ENCODE measurements at regions not wholly inside any gene's neighbourhood (a gene's known extent, or its start where the extent isn't known, plus 50 kb on each side); places are given as distances from the start of the nearest gene placed in this dataset.

DNA sequence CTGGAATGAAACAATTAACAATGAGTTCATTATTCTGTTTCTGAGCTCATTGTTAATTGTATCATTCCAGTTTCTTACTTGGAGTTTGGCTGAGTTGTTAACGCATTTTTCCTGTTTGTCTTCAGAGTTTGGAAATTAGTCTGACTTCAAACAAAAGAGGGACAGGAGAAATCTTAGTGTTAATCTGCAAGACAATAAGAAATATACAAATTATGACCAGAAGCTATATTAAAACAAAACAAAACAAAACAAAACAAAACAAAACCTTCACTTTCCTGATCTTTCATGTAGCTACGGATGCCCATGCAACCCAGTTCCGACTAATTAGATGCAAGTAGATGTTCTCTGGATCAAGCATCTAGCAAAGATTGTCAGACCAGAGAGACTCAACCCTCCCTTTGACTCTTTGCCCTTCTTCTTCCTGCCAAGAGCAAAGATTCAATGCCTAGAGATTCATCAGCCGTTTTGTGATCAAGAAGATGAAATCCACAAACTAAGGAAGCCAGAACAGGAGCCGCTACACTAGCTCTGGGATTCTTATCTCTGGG is 686.2 kb upstream of the FSHR start:
- H3K4me3 ChIP-seq (ENCODE audit: insufficient read depth, low read depth, low read length), result no peak overlapping the region
- no peaks in the 10 kb centered on the region for H3K4me1 ChIP-seq (ENCODE audit: control insufficient read depth, insufficient read depth, low read length)
- no peaks in the 10 kb centered on the region for H3K27me3 ChIP-seq (ENCODE audit: control insufficient read depth, insufficient read depth, low read length, poor library complexity, severe bottlenecking)
- no peaks in the 10 kb centered on the region for H3K36me3 ChIP-seq (ENCODE audit: control insufficient read depth, insufficient read depth, low read length)
- WGBS, 2 experiments, result 95 to 97% methylated on average over 5 of the region's 5 CpGs
- H3K9me3 ChIP-seq (ENCODE audit: control insufficient read depth, low read length), result no peaks in the 10 kb centered on the region
- no peak overlapping the region for H3K27ac ChIP-seq (ENCODE audit: insufficient read depth, low read depth, low read length, poor library complexity, severe bottlenecking)

- Histone ChIP-seq H3K9me3 (ENCODE audit: control insufficient read depth, low read length) (no peaks in the 10 kb centered on the region), H3K27ac (ENCODE audit: insufficient read depth, low read depth, low read length, poor library complexity, severe bottlenecking) (no peak overlapping the region), H3K36me3 (ENCODE audit: control insufficient read depth, insufficient read depth, low read length) (no peaks in the 10 kb centered on the region), H3K4me1 (ENCODE audit: control insufficient read depth, insufficient read depth, low read length) (no peaks in the 10 kb centered on the region), H3K27me3 (ENCODE audit: control insufficient read depth, insufficient read depth, low read length, poor library complexity, severe bottlenecking) (no peaks in the 10 kb centered on the region), H3K4me3 (ENCODE audit: insufficient read depth, low read depth, low read length) (no peak overlapping the region)
- 92 to 98% methylated on average over 5 of the region's 5 CpGs for WGBS, 2 experiments
Observed at GRCh38 chr2:49839818-49840217, 685.5 kb upstream of the FSHR start.

- H3K4me1 ChIP-seq (ENCODE audit: control insufficient read depth, insufficient read depth, low read length), result peaks cover 5% of the 10 kb centered on the region
- H3K27ac ChIP-seq (ENCODE audit: insufficient read depth, low read depth, low read length, poor library complexity, severe bottlenecking), result no peak overlapping the region
- no peaks in the 10 kb centered on the region for H3K27me3 ChIP-seq (ENCODE audit: control insufficient read depth, insufficient read depth, low read length, poor library complexity, severe bottlenecking)
- 88 to 94% methylated on average over 5 to 7 of the region's 7 CpGs for WGBS, 2 experiments
- H3K36me3 ChIP-seq (ENCODE audit: control insufficient read depth, insufficient read depth, low read length), result no peaks in the 10 kb centered on the region
- H3K4me3 ChIP-seq (ENCODE audit: insufficient read depth, low read depth, low read length), result no peak overlapping the region
- H3K9me3 ChIP-seq (ENCODE audit: control insufficient read depth, low read length), result no peaks in the 10 kb centered on the region
Observed at GRCh38 chr2:49837561-49838293, 683.4 kb upstream of the FSHR start.

DNA sequence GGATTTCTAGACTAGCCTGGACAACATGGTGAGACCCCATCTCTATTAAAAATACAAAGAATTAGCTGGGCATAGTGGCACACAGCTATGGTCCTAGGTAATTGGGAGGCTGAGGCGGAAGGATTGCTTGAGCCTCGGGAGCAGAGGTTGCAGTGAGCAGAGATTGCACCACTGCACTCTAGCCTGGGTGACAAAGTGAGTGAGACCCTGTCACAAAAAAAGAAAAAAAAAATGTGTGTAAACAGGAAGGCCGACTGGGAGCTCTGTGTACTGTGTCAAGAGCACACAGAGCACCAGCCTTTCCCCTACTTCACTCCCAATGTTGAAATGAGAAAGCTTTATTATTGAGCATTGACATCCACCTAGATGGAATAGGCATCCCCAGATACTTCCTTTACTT is 681.7 kb upstream of the FSHR start:
- Histone ChIP-seq H3K27me3 (ENCODE audit: control insufficient read depth, insufficient read depth, low read length, poor library complexity, severe bottlenecking) (no peaks in the 10 kb centered on the region), H3K4me1 (ENCODE audit: control insufficient read depth, insufficient read depth, low read length) (peaks cover 5% of the 10 kb centered on the region), H3K36me3 (ENCODE audit: control insufficient read depth, insufficient read depth, low read length) (no peaks in the 10 kb centered on the region), H3K9me3 (ENCODE audit: control insufficient read depth, low read length) (no peaks in the 10 kb centered on the region), H3K27ac (ENCODE audit: insufficient read depth, low read depth, low read length, poor library complexity, severe bottlenecking) (no peak overlapping the region), H3K4me3 (ENCODE audit: insufficient read depth, low read depth, low read length) (no peak overlapping the region)
- WGBS, 2 experiments, result 87 to 99% methylated on average over 3 of the region's 3 CpGs

- WGBS, 2 experiments, result 77 to 79% methylated on average over 1 of the region's 1 CpG
- H3K9me3 ChIP-seq (ENCODE audit: control insufficient read depth, low read length), result no peaks in the 10 kb centered on the region
- no peaks in the 10 kb centered on the region for H3K27me3 ChIP-seq (ENCODE audit: control insufficient read depth, insufficient read depth, low read length, poor library complexity, severe bottlenecking)
- no peak overlapping the region for H3K27ac ChIP-seq (ENCODE audit: insufficient read depth, low read depth, low read length, poor library complexity, severe bottlenecking)
- peaks cover 5% of the 10 kb centered on the region for H3K4me1 ChIP-seq (ENCODE audit: control insufficient read depth, insufficient read depth, low read length)
- no peak overlapping the region for H3K4me3 ChIP-seq (ENCODE audit: insufficient read depth, low read depth, low read length)
- no peaks in the 10 kb centered on the region for H3K36me3 ChIP-seq (ENCODE audit: control insufficient read depth, insufficient read depth, low read length)
Observed at GRCh38 chr2:49834433-49834832, 680.1 kb upstream of the FSHR start.

DNA sequence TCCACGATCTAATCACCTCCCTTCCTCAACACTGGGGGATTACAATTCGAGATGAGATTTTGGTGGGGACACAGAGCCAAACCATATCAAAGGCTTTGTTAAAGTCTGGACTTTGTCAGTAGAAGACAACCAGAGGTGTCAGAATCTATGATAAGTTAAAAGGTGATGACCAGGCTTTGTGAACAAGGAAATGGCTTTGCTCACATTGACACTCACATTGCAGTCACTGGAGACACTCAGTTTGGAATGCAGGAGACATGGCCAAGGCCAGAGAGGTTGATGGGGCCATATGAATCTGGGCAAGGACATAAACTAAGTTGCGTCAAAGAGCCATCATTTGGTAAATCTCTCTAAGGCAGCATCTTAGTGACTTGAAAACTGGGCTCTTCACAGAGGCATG is 678.2 kb upstream of the FSHR start:
- Histone ChIP-seq H3K36me3 (ENCODE audit: control insufficient read depth, insufficient read depth, low read length) (no peaks in the 10 kb centered on the region), H3K9me3 (ENCODE audit: control insufficient read depth, low read length) (no peaks in the 10 kb centered on the region), H3K27ac (ENCODE audit: insufficient read depth, low read depth, low read length, poor library complexity, severe bottlenecking) (no peak overlapping the region), H3K4me3 (ENCODE audit: insufficient read depth, low read depth, low read length) (no peak overlapping the region), H3K4me1 (ENCODE audit: control insufficient read depth, insufficient read depth, low read length) (peaks cover 5% of the 10 kb centered on the region), H3K27me3 (ENCODE audit: control insufficient read depth, insufficient read depth, low read length, poor library complexity, severe bottlenecking) (no peaks in the 10 kb centered on the region)
- 97 to 99% methylated on average over 3 of the region's 3 CpGs for WGBS, 2 experiments

GRCh38 chr2:49831698-49832367 is 677.5 kb upstream of the FSHR start:
- Histone ChIP-seq H3K36me3 (ENCODE audit: control insufficient read depth, insufficient read depth, low read length) (no peaks in the 10 kb centered on the region), H3K4me1 (ENCODE audit: control insufficient read depth, insufficient read depth, low read length) (peaks cover 5% of the 10 kb centered on the region), H3K27ac (ENCODE audit: insufficient read depth, low read depth, low read length, poor library complexity, severe bottlenecking) (no peak overlapping the region), H3K4me3 (ENCODE audit: insufficient read depth, low read depth, low read length) (no peak overlapping the region), H3K27me3 (ENCODE audit: control insufficient read depth, insufficient read depth, low read length, poor library complexity, severe bottlenecking) (no peaks in the 10 kb centered on the region), H3K9me3 (ENCODE audit: control insufficient read depth, low read length) (no peaks in the 10 kb centered on the region)
- 89 to 94% methylated on average over 14 of the region's 14 CpGs for WGBS, 2 experiments

DNA sequence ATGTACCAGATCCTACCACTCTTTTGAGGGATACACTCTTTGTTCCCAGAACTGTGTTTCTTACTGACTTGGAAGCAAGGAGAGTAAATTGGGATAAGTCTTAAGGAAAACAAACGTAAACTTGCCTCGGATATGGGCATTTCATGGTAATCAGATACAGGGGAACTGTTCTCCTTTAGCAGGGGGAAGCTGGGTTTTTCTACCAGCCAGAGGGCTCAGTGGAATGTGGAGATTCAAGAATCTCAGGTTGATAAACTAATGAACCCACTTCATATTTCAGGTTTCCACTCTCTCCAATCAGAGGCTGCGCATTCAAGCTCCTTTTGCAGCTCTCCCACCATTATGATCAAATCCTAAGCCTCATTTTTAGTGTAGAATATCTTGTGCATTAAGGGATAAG is 676.5 kb upstream of the FSHR start:
- peaks cover 5% of the 10 kb centered on the region for H3K4me1 ChIP-seq (ENCODE audit: control insufficient read depth, insufficient read depth, low read length)
- no peaks in the 10 kb centered on the region for H3K36me3 ChIP-seq (ENCODE audit: control insufficient read depth, insufficient read depth, low read length)
- no peak overlapping the region for H3K27ac ChIP-seq (ENCODE audit: insufficient read depth, low read depth, low read length, poor library complexity, severe bottlenecking)
- H3K9me3 ChIP-seq (ENCODE audit: control insufficient read depth, low read length), result no peaks in the 10 kb centered on the region
- H3K27me3 ChIP-seq (ENCODE audit: control insufficient read depth, insufficient read depth, low read length, poor library complexity, severe bottlenecking), result no peaks in the 10 kb centered on the region
- no peak overlapping the region for H3K4me3 ChIP-seq (ENCODE audit: insufficient read depth, low read depth, low read length)
- WGBS, 2 experiments, result 92 to 94% methylated on average over 3 of the region's 3 CpGs

- H3K4me3 ChIP-seq (ENCODE audit: insufficient read depth, low read depth, low read length), result no peak overlapping the region
- WGBS, 2 experiments, result 77 to 85% methylated on average over 5 of the region's 5 CpGs
Observed at GRCh38 chr2:49827366-49827765, 673.1 kb upstream of the FSHR start.

GRCh38 chr2:49813208-49813607 is 658.9 kb upstream of the FSHR start:
- 93 to 95% methylated on average over 1 of the region's 1 CpG for WGBS, 2 experiments
- Histone ChIP-seq H3K27me3 (ENCODE audit: control insufficient read depth, insufficient read depth, low read length, poor library complexity, severe bottlenecking) (no peaks in the 10 kb centered on the region), H3K27ac (ENCODE audit: insufficient read depth, low read depth, low read length, poor library complexity, severe bottlenecking) (no peak overlapping the region), H3K4me3 (ENCODE audit: insufficient read depth, low read depth, low read length) (no peak overlapping the region), H3K36me3 (ENCODE audit: control insufficient read depth, insufficient read depth, low read length) (no peaks in the 10 kb centered on the region), H3K9me3 (ENCODE audit: control insufficient read depth, low read length) (no peaks in the 10 kb centered on the region), H3K4me1 (ENCODE audit: control insufficient read depth, insufficient read depth, low read length) (no peaks in the 10 kb centered on the region)

More at GRCh38 chr2:49827366-49827765, 673.1 kb upstream of the FSHR start:
- H3K4me1 ChIP-seq (ENCODE audit: control insufficient read depth, insufficient read depth, low read length), result no peaks in the 10 kb centered on the region
- no peak overlapping the region for H3K27ac ChIP-seq (ENCODE audit: insufficient read depth, low read depth, low read length, poor library complexity, severe bottlenecking)
- no peaks in the 10 kb centered on the region for H3K9me3 ChIP-seq (ENCODE audit: control insufficient read depth, low read length)
- no peaks in the 10 kb centered on the region for H3K27me3 ChIP-seq (ENCODE audit: control insufficient read depth, insufficient read depth, low read length, poor library complexity, severe bottlenecking)
- H3K36me3 ChIP-seq (ENCODE audit: control insufficient read depth, insufficient read depth, low read length), result no peaks in the 10 kb centered on the region
